ENCODE measurements at regions not wholly inside any gene's neighbourhood (a gene's known extent, or its start where the extent isn't known, plus 50 kb on each side); places are given as distances from the start of the nearest gene placed in this dataset.

GRCh38 chr7:94174956-94175355, 170.8 kb upstream of the BET1 start:
- no peak for TF ChIP-seq EP300 (conservative IDR thresholded peaks at IDR 0.05; ENCODE audit: poor library complexity, severe bottlenecking)
- TF ChIP-seq CTCF (IDR thresholded peaks at IDR 0.05; ENCODE audit: poor library complexity, severe bottlenecking) = no peak
- no peak for TF ChIP-seq TAF1 (IDR thresholded peaks at IDR 0.05; ENCODE audit: low read depth)
